ENCODE measurements at regions not wholly inside any gene's neighbourhood (a gene's known extent, or its start where the extent isn't known, plus 50 kb on each side); places are given as distances from the start of the nearest gene placed in this dataset.

- intact Hi-C loops (cut with DNase I), result no loop called here
- DNase-seq (no peak), ATAC-seq (no peak)
- Histone ChIP-seq H3K4me3 (no peak overlapping the region), H3K4me1 (no peaks in the 10 kb centered on the region), H3K9me3 (no peaks in the 10 kb centered on the region), H3K27me3 (no peaks in the 10 kb centered on the region), H3K27ac (no peak overlapping the region), H3K36me3 (no peaks in the 10 kb centered on the region)
- TF ChIP-seq CTCF (IDR thresholded peaks at IDR 0.05), result no peak
These were observed 2365.9 kb downstream of the MAT2B start for GRCh38 chr5:165871291-165871690.

DNA sequence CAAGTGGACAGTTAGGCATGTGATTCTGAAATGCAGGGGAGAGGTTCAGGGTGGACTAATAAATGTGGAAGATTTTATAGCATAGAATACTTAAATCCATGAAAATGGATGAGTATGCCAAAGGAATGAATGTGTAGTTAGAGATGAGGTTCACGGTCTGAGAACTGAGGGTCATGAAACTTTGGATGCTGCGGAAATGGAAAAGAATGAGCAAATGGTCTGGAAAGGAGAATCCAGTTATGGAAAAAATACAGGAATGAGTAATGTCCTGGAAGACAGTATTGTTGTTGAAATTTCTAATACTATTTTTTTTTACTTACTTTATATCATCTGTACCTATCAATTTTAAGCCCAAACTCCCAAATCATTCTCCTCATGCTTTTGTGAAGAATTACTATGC, 2369.4 kb downstream of the MAT2B start:
- ATAC-seq, result no peak
- H3K4me3 ChIP-seq, result no peak overlapping the region
- intact Hi-C loops (cut with DNase I), result no loop called here

DNA sequence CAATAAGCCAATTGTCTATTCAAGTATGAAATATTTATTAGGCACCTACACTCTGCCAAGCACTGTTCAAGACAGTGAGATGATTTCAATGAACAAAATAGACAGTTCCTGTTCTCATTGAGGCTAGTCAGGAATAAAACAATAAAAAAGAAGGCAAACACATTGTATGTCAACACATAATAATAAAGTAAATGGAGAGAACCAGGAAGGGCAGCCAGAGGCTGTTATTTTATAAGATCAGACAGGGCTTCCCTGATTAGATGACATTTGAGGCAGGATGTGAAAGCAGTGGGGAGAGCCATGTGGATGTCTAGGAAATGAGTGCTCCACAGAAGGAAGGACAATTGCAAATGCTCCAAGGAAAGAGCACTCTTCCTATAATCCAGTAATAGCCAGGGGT, 2371.1 kb downstream of the MAT2B start:
- no peak for ATAC-seq
- TF ChIP-seq CTCF (IDR thresholded peaks at IDR 0.05), result no peak

More for the DNA sequence above, 2369.4 kb downstream of the MAT2B start:
- no peaks in the 10 kb centered on the region for H3K9me3 ChIP-seq
- no peak for DNase-seq
- no peak overlapping the region for H3K27ac ChIP-seq
- no peak for TF ChIP-seq CTCF (IDR thresholded peaks at IDR 0.05)
- no peaks in the 10 kb centered on the region for H3K36me3 ChIP-seq
- no peaks in the 10 kb centered on the region for H3K27me3 ChIP-seq
- no peaks in the 10 kb centered on the region for H3K4me1 ChIP-seq

DNA sequence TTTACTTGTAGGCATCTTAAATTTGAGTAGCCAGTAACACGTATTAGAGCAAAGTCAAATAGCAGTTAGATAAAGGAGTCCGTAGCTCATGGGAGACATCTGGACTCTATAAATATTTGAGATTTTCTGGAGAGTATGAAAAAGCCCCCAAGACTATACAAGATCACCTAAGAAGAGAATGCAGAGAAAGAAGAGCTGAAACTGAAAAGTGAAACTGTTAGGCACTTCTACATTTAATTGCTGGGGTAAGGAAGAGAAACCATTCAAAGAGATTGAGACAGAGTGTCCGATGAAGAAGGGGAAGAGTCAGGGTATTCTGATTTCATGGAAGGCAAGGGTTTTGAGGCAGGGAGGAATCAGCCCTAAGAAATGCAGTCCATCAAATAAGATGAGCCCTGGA, 2372.1 kb downstream of the MAT2B start:
- TF ChIP-seq CTCF (IDR thresholded peaks at IDR 0.05), result no peak

More for the DNA sequence above, 2371.1 kb downstream of the MAT2B start:
- H3K27ac ChIP-seq, result no peak overlapping the region
- no peaks in the 10 kb centered on the region for H3K36me3 ChIP-seq
- no peak for DNase-seq
- H3K4me1 ChIP-seq, result no peaks in the 10 kb centered on the region
- no peaks in the 10 kb centered on the region for H3K27me3 ChIP-seq
- no peaks in the 10 kb centered on the region for H3K9me3 ChIP-seq
- H3K4me3 ChIP-seq, result no peak overlapping the region
- intact Hi-C loops (cut with DNase I), result no loop called here

DNA sequence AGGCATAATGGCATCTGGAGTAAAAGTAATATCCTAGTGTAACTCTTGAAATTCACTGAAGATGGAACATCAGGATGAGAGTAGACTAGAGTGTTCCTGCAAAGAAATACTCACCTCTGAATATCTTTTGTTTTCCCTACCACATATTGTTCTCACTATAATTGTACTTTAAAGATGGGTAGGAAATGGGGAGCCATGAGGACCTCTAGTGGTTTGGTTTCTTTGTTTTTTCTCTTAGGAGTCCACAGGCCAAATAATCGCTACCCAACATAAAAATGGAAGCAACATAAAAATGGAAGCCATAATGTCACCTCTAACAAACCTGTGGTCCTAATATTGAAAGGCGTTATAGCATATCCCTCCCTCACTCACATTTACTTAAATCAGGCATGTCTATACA, 2375.8 kb downstream of the MAT2B start:
- Histone ChIP-seq H3K4me3 (no peak overlapping the region), H3K36me3 (no peaks in the 10 kb centered on the region), H3K27me3 (no peaks in the 10 kb centered on the region), H3K27ac (no peak overlapping the region), H3K4me1 (no peaks in the 10 kb centered on the region), H3K9me3 (no peaks in the 10 kb centered on the region)
- DNase-seq, result no peak
- intact Hi-C loops (cut with DNase I), result no loop called here
- ATAC-seq, result no peak
- no peak for TF ChIP-seq CTCF (IDR thresholded peaks at IDR 0.05)

More for the DNA sequence above, 2372.1 kb downstream of the MAT2B start:
- no peaks in the 10 kb centered on the region for H3K4me1 ChIP-seq
- no peak overlapping the region for H3K4me3 ChIP-seq
- ATAC-seq (no peak), DNase-seq (no peak)
- H3K27ac ChIP-seq, result no peak overlapping the region
- H3K27me3 ChIP-seq, result no peaks in the 10 kb centered on the region
- H3K36me3 ChIP-seq, result no peaks in the 10 kb centered on the region
- no peaks in the 10 kb centered on the region for H3K9me3 ChIP-seq
- intact Hi-C loops (cut with DNase I), result no loop called here

GRCh38 chr5:165882099-165882498, 2376.7 kb downstream of the MAT2B start:
- intact Hi-C loops (cut with DNase I), result no loop called here
- DNase-seq, result no peak

More at GRCh38 chr5:165882099-165882498, 2376.7 kb downstream of the MAT2B start:
- Histone ChIP-seq H3K9me3 (no peaks in the 10 kb centered on the region), H3K36me3 (no peaks in the 10 kb centered on the region), H3K27ac (no peak overlapping the region), H3K27me3 (no peaks in the 10 kb centered on the region), H3K4me1 (no peaks in the 10 kb centered on the region), H3K4me3 (no peak overlapping the region)
- no peak for ATAC-seq
- TF ChIP-seq CTCF (IDR thresholded peaks at IDR 0.05), result no peak

Measured in upper lobe of right lung (tissue), 1 donor.